Glutamatergic neuron (in vitro differentiated cells): ENCODE measurements at regions not wholly inside any gene's neighbourhood (a gene's known extent, or its start where the extent isn't known, plus 50 kb on each side); places are given as distances from the start of the nearest gene placed in this dataset.

Source experiments
- DNase-seq: peaks from one replicate; pipeline ENCODE4 v3.0.0; 2022
- H3K27ac Mint-ChIP-seq: one replicate; pipeline ENCODE4 v1.8.0; 2020; ENCODE audit warnings: mild to moderate bottlenecking, mixed read lengths, inconsistent platforms; ENCODE audit not compliant: unreplicated experiment
- H3K27me3 Mint-ChIP-seq: one replicate; pipeline ENCODE4 v1.8.0; 2020; ENCODE audit warnings: mild to moderate bottlenecking, moderate library complexity, mixed read lengths, inconsistent platforms; ENCODE audit not compliant: unreplicated experiment
- H3K36me3 Mint-ChIP-seq: one replicate; pipeline ENCODE4 v1.8.0; 2020; ENCODE audit warnings: mild to moderate bottlenecking, mixed read lengths, inconsistent platforms; ENCODE audit not compliant: unreplicated experiment
- H3K4me1 Mint-ChIP-seq: one replicate; pipeline ENCODE4 v1.8.0; 2020; ENCODE audit warnings: mild to moderate bottlenecking, low read depth, mixed read lengths, inconsistent platforms; ENCODE audit not compliant: unreplicated experiment
- H3K4me3 Mint-ChIP-seq: one replicate; pipeline ENCODE4 v1.8.0; 2020; ENCODE audit warnings: mild to moderate bottlenecking, mixed read lengths, inconsistent platforms; ENCODE audit not compliant: unreplicated experiment
- H3K9me3 Mint-ChIP-seq: one replicate; pipeline ENCODE4 v1.8.0; 2020; ENCODE audit warnings: mild to moderate bottlenecking, moderate library complexity, mixed read lengths, inconsistent platforms; ENCODE audit not compliant: unreplicated experiment
- TF ChIP-seq, protein P1 (sequence below): fragments of 200-600 bp; sonication (generic); IDR thresholded peaks from one replicate; pipeline ENCODE4 v1.5.0; 2021; ENCODE audit not compliant: partially characterized antibody, unreplicated experiment

DNA sequence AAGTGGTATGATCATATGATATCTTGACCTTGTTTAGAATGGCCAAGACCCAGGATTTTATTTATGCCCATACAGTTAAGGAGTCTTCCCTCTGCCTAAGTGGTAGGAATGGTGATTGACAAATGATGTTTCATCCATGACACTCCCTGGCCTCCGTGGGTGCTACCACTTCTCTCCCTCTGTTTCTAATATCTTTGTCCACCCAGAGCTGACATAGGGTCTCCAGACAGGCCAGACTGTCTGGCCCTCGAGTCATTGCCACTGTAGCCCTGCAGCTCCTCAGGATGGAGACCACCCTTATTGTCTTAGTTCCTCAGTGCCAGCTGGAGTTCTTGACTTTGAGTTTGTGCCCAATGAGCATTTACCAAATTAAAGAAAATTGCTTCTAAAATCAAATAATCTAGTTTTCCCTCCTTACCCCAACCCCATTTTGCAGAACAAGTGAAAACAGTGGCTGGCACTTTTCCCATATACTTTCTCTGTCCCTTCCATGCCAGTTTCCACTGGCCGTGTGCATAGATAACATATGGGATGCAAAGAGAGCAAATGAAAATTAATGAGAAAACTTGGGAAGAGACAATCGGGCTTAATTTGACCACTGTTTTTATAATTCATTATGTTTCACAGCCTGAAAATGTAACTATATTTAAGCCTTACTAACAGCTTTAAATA is 235.7 kb downstream of the NSG2 start:
- DNase-seq, result no peak
- TF ChIP-seq, protein P1, sequence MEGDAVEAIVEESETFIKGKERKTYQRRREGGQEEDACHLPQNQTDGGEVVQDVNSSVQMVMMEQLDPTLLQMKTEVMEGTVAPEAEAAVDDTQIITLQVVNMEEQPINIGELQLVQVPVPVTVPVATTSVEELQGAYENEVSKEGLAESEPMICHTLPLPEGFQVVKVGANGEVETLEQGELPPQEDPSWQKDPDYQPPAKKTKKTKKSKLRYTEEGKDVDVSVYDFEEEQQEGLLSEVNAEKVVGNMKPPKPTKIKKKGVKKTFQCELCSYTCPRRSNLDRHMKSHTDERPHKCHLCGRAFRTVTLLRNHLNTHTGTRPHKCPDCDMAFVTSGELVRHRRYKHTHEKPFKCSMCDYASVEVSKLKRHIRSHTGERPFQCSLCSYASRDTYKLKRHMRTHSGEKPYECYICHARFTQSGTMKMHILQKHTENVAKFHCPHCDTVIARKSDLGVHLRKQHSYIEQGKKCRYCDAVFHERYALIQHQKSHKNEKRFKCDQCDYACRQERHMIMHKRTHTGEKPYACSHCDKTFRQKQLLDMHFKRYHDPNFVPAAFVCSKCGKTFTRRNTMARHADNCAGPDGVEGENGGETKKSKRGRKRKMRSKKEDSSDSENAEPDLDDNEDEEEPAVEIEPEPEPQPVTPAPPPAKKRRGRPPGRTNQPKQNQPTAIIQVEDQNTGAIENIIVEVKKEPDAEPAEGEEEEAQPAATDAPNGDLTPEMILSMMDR, result no peak
- Mint-ChIP-seq H3K4me3 (no peak overlapping the region), H3K27ac (no peak overlapping the region), H3K4me1 (no peaks in the 10 kb centered on the region), H3K27me3 (peaks cover 4% of the 10 kb centered on the region), H3K9me3 (peaks cover 2% of the 10 kb centered on the region), H3K36me3 (peaks cover 4% of the 10 kb centered on the region)

DNA sequence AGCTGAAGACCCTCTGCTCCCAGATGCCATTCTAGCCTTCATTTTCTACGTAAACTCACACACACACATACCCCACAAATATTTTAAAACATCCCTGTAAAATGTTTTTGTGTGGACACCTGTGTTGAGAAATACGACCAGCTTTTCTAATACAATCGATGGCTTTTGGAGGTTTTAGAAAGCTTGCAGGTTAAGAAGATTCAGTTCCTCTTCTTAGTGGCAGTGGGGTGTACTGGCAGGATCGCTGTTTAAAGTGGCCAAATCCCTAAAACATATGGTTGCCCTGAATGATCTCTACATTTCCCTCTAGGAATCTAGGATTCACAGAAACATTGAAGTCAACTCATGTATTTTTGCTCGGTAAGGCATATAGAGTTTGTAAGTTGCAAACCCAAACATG is 236.3 kb downstream of the NSG2 start:
- Mint-ChIP-seq H3K9me3 (peaks cover 2% of the 10 kb centered on the region), H3K36me3 (peaks cover 4% of the 10 kb centered on the region), H3K27ac (no peak overlapping the region), H3K4me1 (no peaks in the 10 kb centered on the region), H3K4me3 (no peak overlapping the region), H3K27me3 (peaks cover 4% of the 10 kb centered on the region)
- TF ChIP-seq, protein P1, result no peak
- DNase-seq, result no peak

DNA sequence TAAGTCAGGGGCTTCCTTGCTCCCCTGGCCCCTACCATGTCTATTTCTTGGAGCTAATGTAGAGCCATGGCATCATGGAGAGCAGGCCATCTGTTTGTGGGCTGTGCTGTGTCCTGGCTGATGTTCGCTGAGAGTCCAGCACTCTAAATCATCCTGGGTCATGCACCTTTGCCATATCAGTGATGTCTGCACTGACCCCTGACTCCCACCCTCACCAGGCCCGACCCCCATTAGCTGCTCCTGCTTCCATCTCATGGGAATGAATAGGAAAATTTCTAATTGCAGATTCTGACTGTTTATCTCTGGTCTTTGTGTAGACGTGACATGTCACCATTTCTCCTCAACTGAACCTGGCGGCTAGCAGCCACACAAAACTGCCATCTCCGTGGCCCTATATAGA is 236.9 kb downstream of the NSG2 start:
- Mint-ChIP-seq H3K9me3 (peaks cover 2% of the 10 kb centered on the region), H3K36me3 (peaks cover 4% of the 10 kb centered on the region), H3K27ac (no peak overlapping the region), H3K27me3 (peaks cover 4% of the 10 kb centered on the region), H3K4me3 (no peak overlapping the region), H3K4me1 (no peaks in the 10 kb centered on the region)
- no peak for DNase-seq
- TF ChIP-seq, protein P1, result no peak

DNA sequence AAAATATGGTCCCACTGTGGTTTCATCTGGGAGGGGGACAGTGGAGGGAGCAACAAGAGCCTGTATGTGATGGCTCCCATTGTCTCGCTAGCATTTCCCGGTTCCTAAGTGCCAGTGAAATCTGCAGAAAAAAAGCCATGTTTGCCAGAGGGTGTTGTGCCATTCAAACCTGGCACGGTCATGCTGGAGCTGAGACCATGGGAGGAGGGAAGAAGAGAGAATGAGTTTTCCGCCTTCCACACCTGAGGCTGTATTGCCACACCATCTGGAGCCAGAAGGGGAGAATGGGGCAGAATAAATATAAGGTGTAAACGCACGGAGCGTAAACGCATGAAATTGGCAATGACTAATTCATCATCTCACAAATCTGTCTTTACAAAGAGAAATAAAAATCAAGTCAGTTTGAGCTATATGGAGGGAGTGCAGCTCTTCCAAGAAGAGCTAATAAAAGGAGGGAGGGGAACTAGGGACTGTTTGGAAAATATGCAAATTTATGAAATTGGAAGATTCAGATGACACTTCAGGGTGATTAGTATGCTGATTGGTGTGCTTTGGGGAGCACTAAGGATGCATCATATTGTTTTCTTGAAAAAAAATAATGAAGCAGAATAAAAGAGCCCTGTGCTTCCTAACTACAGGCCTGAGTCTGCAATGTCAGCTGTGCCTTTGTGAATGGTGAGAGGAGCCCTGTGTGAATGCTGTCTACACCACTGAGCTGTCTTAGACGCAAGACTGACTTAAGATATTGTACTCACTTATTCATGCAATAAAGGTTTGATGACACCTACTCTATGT is 237.9 kb downstream of the NSG2 start:
- TF ChIP-seq, protein P1, result no peak
- peaks cover 4% of the 10 kb centered on the region for H3K36me3 Mint-ChIP-seq
- no peak overlapping the region for H3K27ac Mint-ChIP-seq
- peaks cover 4% of the 10 kb centered on the region for H3K27me3 Mint-ChIP-seq
- H3K4me3 Mint-ChIP-seq, result no peak overlapping the region
- H3K9me3 Mint-ChIP-seq, result peaks cover 2% of the 10 kb centered on the region
- no peaks in the 10 kb centered on the region for H3K4me1 Mint-ChIP-seq
- DNase-seq, result no peak

DNA sequence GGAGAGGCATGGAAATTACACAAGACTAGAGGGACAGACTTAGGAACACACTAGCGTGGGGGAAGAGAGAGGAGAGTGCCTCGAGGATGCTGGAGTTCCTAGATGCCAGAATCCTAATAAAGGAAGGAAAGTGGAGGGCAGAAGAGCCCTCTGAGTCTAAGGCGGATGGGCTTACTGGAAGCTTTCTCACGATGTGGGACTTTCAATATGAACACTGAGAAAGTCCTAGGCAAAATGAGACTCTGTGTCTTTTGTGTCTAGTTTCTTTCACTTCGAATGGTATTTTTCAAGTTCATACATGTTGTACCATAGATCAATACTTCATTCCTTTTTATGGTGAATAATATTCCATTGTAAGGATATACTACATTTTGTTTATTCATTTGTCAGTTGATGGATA is 239.4 kb downstream of the NSG2 start:
- Mint-ChIP-seq H3K27me3 (peaks cover 3% of the 10 kb centered on the region), H3K4me1 (no peaks in the 10 kb centered on the region), H3K36me3 (no peaks in the 10 kb centered on the region), H3K27ac (no peak overlapping the region), H3K9me3 (peaks cover 2% of the 10 kb centered on the region), H3K4me3 (no peak overlapping the region)
- TF ChIP-seq, protein P1, result no peak
- no peak for DNase-seq
